ENCODE measurements at regions not wholly inside any gene's neighbourhood (a gene's known extent, or its start where the extent isn't known, plus 50 kb on each side); places are given as distances from the start of the nearest gene placed in this dataset.

DNA sequence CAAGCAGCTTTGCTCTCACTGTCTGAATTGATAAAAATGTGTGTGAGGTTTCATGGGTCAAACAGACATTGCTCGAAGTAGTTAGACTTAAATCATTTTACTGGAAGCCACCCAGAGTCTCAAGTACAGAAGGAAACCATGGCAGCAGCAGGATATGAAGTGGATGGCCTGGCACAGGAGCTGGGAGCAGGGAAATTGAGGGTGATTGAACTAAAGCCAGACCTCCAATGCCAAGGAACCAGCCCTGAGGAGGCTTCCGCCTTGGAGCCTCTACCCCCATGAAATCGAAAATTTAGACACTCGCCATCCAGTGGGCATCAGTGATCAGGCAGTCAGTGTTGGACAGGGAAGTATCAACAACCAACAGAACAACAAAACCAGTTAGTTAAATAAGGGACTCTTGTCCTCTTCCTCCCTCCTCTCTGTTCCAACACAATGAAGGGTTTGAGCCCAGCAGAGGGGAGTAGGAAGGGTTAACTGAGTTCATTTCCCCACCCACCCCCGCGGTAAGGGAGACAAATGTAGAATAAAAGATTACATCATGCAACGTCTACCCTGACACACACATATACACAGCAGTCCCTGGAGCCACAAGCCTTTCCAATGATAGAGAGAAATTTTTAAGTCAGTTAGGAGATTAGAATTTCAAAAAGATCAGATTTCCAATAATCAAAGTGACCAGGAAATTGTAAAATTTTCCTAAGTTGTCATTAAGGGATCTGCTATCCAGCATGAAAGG lies 156.3 kb downstream of the SLC16A9 start:
- no peak for DNase-seq

GRCh38 chr10:59550061-59550460 lies 159.6 kb downstream of the SLC16A9 start:
- no peak for DNase-seq

DNA sequence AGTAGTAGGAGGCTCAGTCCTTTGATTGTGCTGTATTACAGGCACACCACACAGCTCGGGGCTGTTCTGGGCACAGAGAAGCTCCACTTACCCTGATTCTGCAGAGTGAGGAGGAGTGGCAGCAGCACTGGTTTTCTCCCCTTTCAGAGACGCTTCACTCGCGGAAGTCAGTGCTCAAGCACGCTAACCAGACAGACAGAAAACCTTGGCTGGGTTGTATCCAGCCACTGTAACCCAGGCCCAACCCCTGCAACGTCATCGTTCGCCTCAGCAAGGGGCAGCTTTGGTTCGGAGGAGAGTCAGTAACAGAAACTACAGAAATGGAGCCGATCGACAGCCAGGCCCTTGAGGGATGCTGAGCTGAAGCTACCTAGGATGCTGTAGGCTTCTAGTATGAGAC lies 171.0 kb downstream of the SLC16A9 start:
- DNase-seq: no peak

- DNase-seq: no peak
These were observed 172.1 kb downstream of the SLC16A9 start for GRCh38 chr10:59537501-59537900.

DNA sequence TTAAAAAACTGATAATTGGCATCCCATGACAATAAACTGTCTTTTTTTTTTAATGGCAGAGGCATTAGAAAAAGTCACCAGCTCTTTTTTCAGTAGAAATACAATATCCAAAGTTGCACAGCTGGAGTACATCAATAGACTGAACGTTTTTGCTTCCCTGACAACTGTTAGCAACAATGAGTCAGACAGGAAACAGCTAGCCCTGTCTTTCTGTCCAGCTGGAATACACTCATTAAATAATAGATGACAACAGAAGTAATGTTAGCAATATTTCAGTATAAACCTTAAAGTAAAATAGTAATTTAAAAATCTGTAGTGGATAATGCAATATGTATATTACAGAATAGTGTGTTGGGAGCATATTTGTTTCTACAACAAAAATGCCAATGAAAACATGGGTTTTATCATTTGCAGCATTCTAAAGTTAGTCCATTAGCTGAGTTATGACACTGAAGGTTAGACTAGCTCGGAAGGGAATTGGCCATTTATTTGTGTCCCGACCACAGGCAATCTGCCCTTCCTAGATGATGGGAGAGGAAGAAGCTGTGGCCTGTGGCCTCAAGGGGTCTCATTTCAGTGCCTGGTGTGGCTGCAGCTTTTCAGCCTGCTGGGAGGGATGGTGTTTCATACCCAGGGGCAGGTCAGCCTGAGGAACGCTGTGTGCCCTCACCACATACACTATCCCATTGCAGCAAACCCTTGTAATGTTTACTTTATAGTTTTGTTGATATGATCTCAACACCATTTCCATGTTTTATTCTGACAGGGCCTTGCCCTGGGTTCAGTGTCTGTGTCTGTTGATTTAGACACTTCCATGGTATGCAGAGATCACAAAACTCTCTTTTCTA lies 173.3 kb downstream of the SLC16A9 start:
- DNase-seq: peak; percentile 73

GRCh38 chr10:59524348-59524747 lies 162.0 kb upstream of the FAM13C start:
- DNase-seq: no peak

- no peak for DNase-seq
These were observed 161.5 kb upstream of the FAM13C start for GRCh38 chr10:59523851-59524250.

- no peak for DNase-seq
These were observed 155.6 kb upstream of the FAM13C start for GRCh38 chr10:59517996-59518395.

GRCh38 chr10:59517341-59517899 lies 155.1 kb upstream of the FAM13C start:
- no peak for DNase-seq

GRCh38 chr10:59513558-59513957 lies 151.2 kb upstream of the FAM13C start:
- no peak for DNase-seq

DNA sequence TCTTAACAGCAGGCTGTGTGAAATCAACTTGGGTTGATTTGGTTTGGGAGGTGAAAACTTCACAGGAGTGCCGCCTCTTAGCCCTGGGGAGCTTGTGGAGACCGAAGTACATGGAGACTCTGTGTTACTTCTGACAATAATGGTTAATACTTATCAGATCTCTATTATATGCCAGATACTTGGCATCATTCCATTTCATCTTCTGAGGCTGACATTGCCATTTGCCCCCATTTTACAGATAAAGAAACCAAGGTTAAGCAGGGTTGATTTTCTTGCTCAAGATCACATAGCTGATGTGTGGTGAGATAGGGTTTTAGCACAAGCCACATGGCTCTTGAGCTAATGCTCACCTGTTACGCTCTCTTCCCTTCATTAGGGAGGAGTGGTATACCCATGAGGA lies 150.6 kb upstream of the FAM13C start:
- no peak for DNase-seq

DNA sequence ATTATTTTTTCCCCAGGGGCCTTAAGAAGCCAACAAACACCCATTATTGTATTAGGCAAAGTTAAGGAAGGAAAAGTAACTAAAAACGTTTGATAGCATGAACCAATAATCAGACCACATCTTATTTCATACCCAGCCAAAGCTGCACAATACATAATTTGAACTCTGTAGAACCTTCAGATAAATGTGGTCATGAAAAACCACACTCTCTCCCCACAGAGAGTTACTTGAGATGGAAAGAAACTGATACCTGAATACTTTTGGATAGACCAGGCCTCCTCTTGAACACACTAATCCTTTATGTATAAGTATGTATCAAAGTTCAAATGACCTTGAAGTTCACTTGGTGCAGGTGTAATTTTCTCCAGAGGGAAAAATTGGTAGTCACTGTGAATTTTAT lies 146.6 kb upstream of the FAM13C start:
- no peak for DNase-seq

GRCh38 chr10:59508296-59508695 lies 145.9 kb upstream of the FAM13C start:
- DNase-seq: no peak

DNA sequence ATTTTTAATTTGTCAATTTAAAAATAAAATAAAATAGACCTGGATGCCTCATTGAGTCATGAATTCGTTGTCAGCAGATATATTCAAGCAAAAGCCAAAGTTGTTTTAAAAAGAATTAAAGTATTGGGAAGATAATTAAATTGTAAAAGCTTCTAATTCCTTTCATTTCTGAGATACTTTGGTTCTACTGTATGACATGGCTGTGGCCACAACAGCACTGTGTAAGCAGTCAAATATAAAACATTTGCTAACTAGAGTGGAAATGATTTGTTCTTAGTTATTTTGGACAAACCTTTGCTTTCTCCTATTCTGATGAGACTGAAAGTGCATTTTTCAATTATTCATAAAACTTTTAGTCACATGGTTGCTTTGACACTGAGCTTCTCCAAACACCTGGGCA lies 143.6 kb upstream of the FAM13C start:
- no peak for DNase-seq

DNA sequence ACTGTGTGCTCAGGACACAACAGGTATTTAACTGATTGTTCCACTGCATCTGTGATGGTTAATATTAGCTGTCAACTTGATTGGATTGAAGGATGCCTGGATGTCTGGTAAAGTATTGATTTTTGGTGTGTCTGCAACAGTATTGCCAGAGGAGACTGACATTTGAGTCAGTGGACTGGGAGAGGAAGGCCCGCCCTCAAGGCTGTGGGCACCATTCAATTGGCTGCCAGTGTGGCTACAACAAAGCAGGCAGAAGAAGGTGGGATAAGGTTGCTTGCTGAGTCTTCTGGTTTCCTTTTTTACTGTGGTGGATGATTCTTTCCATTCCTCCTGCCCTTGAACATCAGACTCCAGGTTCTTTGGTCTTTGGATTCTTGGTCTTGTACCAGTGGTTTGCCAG lies 137.1 kb upstream of the FAM13C start:
- DNase-seq: no peak

GRCh38 chr10:59493017-59493416 lies 130.7 kb upstream of the FAM13C start:
- no peak for DNase-seq

DNA sequence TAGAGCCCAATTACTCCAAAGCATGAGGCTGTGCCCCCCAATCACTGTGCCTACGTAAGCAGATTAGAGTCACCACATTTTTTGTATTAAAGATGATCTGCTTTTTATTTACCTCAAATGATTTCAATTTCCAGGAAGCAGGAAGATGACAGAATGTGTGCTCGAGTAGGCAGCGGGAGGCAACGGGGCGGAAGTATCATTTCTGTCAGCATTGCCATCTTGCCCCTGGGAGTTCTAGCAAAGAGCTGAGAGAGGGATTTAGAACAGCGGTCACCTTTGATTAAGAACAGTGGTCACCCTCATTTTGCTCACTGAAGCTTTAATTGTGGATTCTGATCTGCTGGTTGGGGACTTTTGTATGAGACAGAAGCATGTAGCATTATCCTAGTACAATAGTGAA lies 117.1 kb upstream of the FAM13C start:
- no peak for DNase-seq

DNA sequence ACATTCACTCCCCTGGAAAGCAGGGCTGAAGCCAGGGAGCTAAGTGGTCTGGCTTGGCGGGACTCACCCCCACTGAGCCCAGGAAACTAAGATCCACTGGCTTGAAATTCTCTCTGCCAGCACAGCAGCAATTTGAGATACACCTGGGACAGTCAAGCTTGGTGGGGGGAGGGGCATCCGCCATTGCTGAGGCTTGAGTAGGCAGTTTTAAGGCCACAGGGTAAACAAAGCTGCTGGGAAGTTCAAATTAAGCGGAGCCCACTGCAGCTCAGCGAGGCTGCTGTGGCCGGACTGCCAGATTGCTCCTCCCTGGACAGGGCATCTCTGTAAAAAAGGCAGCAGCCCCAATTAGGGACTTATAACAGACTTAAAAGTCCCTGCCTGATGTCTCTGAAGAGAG lies 108.2 kb upstream of the FAM13C start:
- no peak for DNase-seq

DNA sequence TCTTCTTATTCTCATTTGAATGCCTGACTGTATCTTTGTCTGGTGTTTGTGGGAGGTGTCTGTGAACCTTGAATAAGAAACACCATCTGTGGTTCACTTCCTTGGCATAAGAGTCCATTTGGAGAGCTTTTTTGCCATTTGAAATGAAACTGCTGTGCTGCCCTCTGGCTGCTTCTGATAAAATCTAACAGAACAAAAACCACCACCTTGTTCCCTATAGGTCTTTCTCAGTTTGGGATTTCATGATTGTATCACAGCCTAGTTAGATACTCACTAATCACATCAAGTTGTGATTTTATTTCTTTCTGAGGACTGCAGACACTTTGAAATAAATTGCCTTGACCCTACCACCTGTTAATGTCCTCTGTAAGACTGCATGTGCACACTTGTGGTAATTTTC lies 102.7 kb upstream of the FAM13C start:
- peak; percentile 19 for DNase-seq

DNA sequence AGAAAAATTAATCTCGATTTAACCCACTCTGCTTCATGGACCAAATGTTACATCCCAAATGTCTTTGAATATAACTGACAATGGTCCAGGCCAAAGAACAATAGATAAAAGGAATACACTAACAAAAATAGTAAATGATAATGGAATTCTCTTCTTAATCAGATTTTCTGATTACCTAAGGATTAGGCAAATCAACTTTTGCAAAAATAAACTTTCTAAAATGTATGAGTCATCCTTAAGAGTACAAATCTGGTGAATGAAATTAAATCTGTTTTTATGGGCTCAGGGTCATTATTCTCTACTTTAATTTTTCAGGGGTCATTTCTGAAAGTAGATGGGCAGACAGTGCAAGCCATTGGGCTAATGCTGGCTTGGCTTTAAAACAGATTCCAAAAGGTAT lies 102.1 kb upstream of the FAM13C start:
- no peak for DNase-seq

- DNase-seq: no peak
These were observed 101.6 kb upstream of the FAM13C start for GRCh38 chr10:59463909-59464308.

- DNase-seq: no peak
These were observed 98.3 kb upstream of the FAM13C start for GRCh38 chr10:59460601-59461000.

DNA sequence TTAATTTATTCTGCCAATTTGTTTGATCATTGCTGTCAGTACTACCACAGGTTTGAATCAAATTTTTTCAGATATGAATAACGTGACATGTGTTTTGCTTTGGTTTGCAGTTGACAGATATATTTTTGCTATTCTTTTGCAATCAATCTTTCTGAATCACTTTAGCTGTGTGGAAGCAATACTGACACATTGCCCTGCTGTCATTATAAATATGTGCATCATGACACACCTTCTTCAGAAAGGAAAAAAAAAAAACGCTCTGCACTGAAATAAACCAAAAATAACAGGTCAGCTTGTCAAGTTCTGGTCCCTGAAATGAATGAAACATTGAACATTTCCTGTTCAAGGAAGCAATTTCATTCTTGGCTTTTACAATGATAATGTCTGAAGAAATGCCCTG lies 93.8 kb upstream of the FAM13C start:
- DNase-seq: no peak

Data from fibroblast of skin of back (primary cell).